ENCODE measurements at regions not wholly inside any gene's neighbourhood (a gene's known extent, or its start where the extent isn't known, plus 50 kb on each side); places are given as distances from the start of the nearest gene placed in this dataset.

DNA sequence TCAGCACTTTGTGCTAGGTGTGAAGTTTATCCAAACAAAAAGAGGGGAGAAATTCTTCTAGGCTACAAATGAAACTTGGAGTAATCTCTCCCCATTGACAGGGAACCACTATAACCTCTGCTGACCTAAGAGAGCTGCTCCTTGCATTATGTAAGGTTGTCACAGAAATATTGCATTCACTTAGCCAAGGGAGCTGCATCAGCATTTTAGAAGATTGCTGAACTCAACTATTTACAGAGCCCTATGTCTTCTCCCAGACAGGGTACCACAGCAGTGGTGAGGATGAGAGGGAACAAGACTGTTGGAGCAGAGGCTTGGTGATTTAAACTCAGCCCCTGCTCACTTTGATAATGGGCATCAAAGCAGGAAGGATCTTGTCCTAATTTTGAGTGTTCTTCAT is 362.0 kb downstream of the TMEM38B start:
- TF ChIP-seq CTCF (IDR thresholded peaks at IDR 0.05) (no peak), EP300 (IDR thresholded peaks at IDR 0.05) (no peak), POLR2A (IDR thresholded peaks at IDR 0.05) (no peak)
